WERI-Rb-1 (cell line): ENCODE measurements at regions not wholly inside any gene's neighbourhood (a gene's known extent, or its start where the extent isn't known, plus 50 kb on each side); places are given as distances from the start of the nearest gene placed in this dataset.

Experiments used
- DNase-seq: peaks from one replicate; pipeline ENCODE4 v3.0.0-alpha.2; 2020
- H3K27ac ChIP-seq: fragments of 250-450 bp; sonication (Bioruptor Pico); 2 replicates; pipeline ENCODE4 v1.5.1; 2020; ENCODE audit warnings: mild to moderate bottlenecking, moderate library complexity
- H3K27me3 ChIP-seq: fragments of 250-450 bp; sonication (Bioruptor Pico); 2 replicates; pipeline ENCODE4 v1.5.1; 2021; ENCODE audit warnings: mild to moderate bottlenecking, low read depth, moderate library complexity; ENCODE audit not compliant: insufficient read depth, severe bottlenecking
- H3K36me3 ChIP-seq: fragments of 250-450 bp; sonication (Bioruptor Pico); 2 replicates; pipeline ENCODE4 v1.5.1; 2020; ENCODE audit warnings: mild to moderate bottlenecking, moderate library complexity
- H3K4me3 ChIP-seq: 2 replicates; pipeline ENCODE4 v1.5.1; 2011; ENCODE audit warnings: low read depth, mild to moderate bottlenecking, control low read depth, low read length
- H3K9me3 ChIP-seq: fragments of 250-450 bp; sonication (Bioruptor Pico); 2 replicates; pipeline ENCODE4 v1.5.1; 2021; ENCODE audit warnings: mild to moderate bottlenecking, moderate library complexity; ENCODE audit not compliant: severe bottlenecking
- CTCF ChIP-seq: IDR thresholded peaks from 2 replicates; pipeline ENCODE4 v1.5.1; 2011; ENCODE audit warnings: low read depth, mild to moderate bottlenecking, control low read depth, inconsistent platforms, low read length

- TF ChIP-seq CTCF: no peak
- Histone ChIP-seq H3K9me3 (no peaks in the 10 kb centered on the region), H3K36me3 (no peaks in the 10 kb centered on the region), H3K4me3 (no peak overlapping the region), H3K27me3 (no peaks in the 10 kb centered on the region), H3K27ac (no peak overlapping the region)
- no peak for DNase-seq
Measured at GRCh38 chr4:123284168-123284567, 112.4 kb upstream of the SPRY1 start.

DNA sequence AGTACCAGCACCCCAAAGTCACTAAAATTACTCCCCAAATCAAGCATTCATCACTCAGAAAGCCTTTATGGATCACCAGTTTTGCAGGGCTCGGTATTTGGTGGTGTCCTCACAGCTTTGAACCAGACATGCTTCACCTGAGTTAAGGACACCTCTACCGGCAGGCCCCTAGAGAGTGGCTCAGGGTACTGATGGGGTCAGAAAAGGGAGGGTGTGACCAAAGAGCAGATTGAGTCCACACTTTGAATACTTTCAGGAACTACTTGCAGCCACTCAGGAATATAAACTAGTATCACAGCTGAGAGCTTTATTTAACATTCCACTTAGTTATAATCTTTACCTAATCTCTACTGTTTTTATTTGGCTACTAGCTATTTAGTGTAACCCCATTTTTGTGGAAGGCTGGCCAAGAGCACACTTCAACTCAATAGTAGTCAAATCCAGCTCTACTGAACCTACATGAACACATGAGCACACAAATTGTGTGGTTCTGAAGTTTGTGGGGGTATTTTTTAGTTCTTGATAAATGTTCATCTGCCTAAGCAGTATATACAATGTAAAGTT is 109.6 kb upstream of the SPRY1 start:
- peaks cover 5% of the 10 kb centered on the region for H3K9me3 ChIP-seq
- no peak overlapping the region for H3K4me3 ChIP-seq
- H3K36me3 ChIP-seq: no peaks in the 10 kb centered on the region
- DNase-seq: no peak
- no peaks in the 10 kb centered on the region for H3K27me3 ChIP-seq
- H3K27ac ChIP-seq: no peak overlapping the region
- no peak for TF ChIP-seq CTCF

- DNase-seq: no peak
- Histone ChIP-seq H3K27ac (no peak overlapping the region), H3K36me3 (no peaks in the 10 kb centered on the region), H3K27me3 (no peaks in the 10 kb centered on the region), H3K9me3 (peaks cover 5% of the 10 kb centered on the region), H3K4me3 (no peak overlapping the region)
- TF ChIP-seq CTCF: no peak
Measured at GRCh38 chr4:123288309-123289025, 108.1 kb upstream of the SPRY1 start.

DNA sequence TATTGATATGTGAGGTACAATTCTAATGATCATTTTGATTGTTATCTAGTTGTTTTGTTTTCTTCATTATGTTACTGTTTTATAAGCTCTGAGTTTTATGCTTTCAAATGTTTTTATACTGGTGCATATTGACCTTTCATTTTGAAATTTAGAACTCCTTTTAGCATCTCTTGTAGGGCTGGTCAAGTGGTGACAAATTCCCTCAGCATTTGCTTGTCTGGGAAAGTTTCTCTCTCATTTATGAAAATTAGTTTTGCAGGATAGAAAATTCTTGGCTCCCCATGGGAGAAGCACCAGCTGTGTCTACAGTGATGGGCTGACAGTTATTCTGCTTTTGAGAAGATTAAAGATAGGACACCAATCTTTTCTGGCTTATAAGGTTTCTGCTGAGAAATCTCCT is 105.3 kb upstream of the SPRY1 start:
- Histone ChIP-seq H3K36me3 (no peaks in the 10 kb centered on the region), H3K9me3 (peaks cover 5% of the 10 kb centered on the region), H3K27ac (no peak overlapping the region), H3K27me3 (no peaks in the 10 kb centered on the region), H3K4me3 (no peak overlapping the region)
- TF ChIP-seq CTCF: no peak
- DNase-seq: no peak

- no peak for TF ChIP-seq CTCF
- H3K4me3 ChIP-seq: no peak overlapping the region
- H3K27ac ChIP-seq: no peak overlapping the region
- H3K36me3 ChIP-seq: no peaks in the 10 kb centered on the region
- H3K27me3 ChIP-seq: no peaks in the 10 kb centered on the region
- no peaks in the 10 kb centered on the region for H3K9me3 ChIP-seq
- no peak for DNase-seq
Measured at GRCh38 chr4:123297836-123298235, 98.8 kb upstream of the SPRY1 start.

DNA sequence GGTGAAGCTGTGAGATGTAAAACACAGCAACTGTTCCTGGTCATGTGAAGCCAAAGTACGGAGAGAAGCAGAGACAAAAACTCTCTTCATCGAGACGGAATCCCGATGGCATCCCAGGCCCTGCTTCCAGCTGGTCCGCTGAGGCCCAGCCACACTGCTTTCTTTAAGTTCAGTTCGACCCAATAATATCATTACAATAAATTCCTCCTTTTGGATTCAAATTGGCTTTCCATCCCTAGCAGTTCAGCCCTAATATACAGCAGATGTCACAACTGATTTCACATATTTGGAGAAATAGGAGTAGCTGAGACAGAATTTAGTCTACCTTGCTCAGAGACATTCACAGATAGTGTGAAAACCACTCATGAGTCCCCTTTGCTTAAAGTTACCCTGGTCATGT is 98.3 kb upstream of the SPRY1 start:
- H3K27me3 ChIP-seq: no peaks in the 10 kb centered on the region
- no peaks in the 10 kb centered on the region for H3K9me3 ChIP-seq
- H3K4me3 ChIP-seq: no peak overlapping the region
- no peak for TF ChIP-seq CTCF
- no peak for DNase-seq
- H3K27ac ChIP-seq: no peak overlapping the region
- H3K36me3 ChIP-seq: no peaks in the 10 kb centered on the region
